C4-2B (cell line): ENCODE measurements at regions not wholly inside any gene's neighbourhood (a gene's known extent, or its start where the extent isn't known, plus 50 kb on each side); places are given as distances from the start of the nearest gene placed in this dataset.

Source experiments
- H3K27ac ChIP-seq: fragments of 450-650 bp; 2 replicates; pipeline ENCODE4 v1.5.1; 2017
- CTCF ChIP-seq: fragments of 450-650 bp; conservative IDR thresholded peaks from 2 replicates; pipeline ENCODE4 v1.5.1; 2017; ENCODE audit warnings: mild to moderate bottlenecking
- ZFX ChIP-seq: fragments of 450-650 bp; IDR thresholded peaks from 2 replicates; pipeline ENCODE4 v1.6.1; 2017

DNA sequence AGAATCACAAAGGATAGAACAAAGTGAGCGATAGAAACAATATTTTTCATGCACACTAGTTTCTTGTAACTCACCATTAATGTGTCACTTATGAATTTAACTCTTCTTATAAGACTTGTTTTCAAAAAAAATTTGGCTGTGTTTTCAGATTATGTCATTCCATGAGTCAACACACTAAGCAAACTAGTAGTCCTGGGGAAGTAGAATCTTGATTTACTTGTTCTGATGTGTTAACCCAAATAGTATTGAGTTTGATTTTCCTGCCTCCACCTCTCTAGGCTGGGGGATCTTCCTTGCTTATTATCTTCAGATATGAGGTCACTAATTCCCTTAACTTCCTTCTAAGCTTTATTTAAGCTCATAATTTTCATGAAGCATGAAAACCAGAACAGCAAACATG lies 151.0 kb upstream of the SEL1L start:
- TF ChIP-seq ZFX: no peak
- TF ChIP-seq CTCF: no peak
- peak overlapping the region; percentile 8; the same call in 1 of the 2 replicates for H3K27ac ChIP-seq

DNA sequence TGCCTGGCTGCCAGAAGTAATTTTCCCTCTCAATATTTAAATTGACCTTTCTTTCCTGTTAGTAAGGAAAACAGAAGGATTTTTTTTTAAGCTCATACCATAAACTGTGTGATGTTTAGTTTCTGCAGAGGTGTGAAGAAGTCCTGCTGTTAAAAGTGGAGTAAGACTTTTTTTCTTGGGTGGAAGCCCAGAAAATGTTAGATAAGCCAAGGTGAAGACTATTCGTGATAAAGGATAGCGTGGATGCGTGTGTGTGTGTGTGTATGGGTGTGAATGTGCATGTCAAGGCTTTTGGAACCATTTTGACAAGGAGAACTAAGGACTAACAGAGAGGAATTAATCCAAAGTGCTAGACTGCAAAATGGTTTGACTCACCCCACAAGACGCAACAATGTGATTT lies 152.9 kb upstream of the SEL1L start:
- TF ChIP-seq ZFX: no peak
- no peak for TF ChIP-seq CTCF
- H3K27ac ChIP-seq: no peak overlapping the region

GRCh38 chr14:81691931-81692330 lies 158.3 kb upstream of the SEL1L start:
- TF ChIP-seq CTCF: no peak
- TF ChIP-seq ZFX: no peak
- no peak overlapping the region for H3K27ac ChIP-seq

GRCh38 chr14:81694419-81694818 lies 160.8 kb upstream of the SEL1L start:
- no peak overlapping the region for H3K27ac ChIP-seq
- TF ChIP-seq ZFX (no peak), CTCF (no peak)

- H3K27ac ChIP-seq: no peak overlapping the region
- no peak for TF ChIP-seq CTCF
- no peak for TF ChIP-seq ZFX
Measured at GRCh38 chr14:81709681-81710080, 176.0 kb upstream of the SEL1L start.

DNA sequence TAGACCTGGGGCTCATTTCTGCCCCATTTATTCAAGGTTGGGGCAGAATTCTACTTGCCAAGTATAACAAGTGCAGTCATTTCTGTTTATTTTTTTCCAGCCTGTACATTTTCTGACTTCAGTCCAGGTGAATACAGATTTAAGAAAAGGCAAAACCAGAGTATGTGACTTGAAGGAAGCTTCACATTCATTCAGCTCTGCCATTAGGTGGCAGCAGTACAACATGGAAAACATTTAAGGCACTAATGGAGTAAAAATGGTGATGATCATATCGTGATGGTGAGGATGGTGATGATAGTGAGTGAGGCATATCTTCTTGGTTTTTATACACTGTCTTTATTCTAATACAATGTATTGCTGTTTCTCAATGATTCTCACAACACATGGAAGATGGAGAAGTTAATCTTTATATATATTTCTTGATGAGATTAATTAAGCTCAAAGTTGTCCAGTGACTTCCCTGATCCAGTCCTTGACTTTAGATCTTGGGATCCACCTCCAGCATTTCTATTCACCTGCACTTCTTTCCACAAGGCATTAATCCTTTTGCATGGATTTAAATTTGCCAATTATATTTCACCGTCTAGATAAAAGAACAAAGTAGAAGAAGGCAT lies 176.7 kb upstream of the SEL1L start:
- TF ChIP-seq CTCF: peak; percentile 84
- no peak for TF ChIP-seq ZFX
- no peak overlapping the region for H3K27ac ChIP-seq

- H3K27ac ChIP-seq: no peak overlapping the region
- TF ChIP-seq ZFX: no peak
- no peak for TF ChIP-seq CTCF
Measured at GRCh38 chr14:81715731-81716130, 182.1 kb upstream of the SEL1L start.
